ENCODE measurements at regions not wholly inside any gene's neighbourhood (a gene's known extent, or its start where the extent isn't known, plus 50 kb on each side); places are given as distances from the start of the nearest gene placed in this dataset.

- TF ChIP-seq CTCF (IDR thresholded peaks at IDR 0.05) = no peak
- intact Hi-C loops (cut with DNase I; ENCODE audit: low total_unique reads) = no loop called here
- DNase-seq = no peak
- Histone ChIP-seq H3K4me1 (peaks cover 0 to 15% (median 8%) of the 10 kb centered on the region in 4 donors), H3K9me3 (no peaks in the 10 kb centered on the region), H3K27me3 (no peaks in the 10 kb centered on the region), H3K36me3 (no peaks in the 10 kb centered on the region), H3K27ac (peak overlapping the region in 1 of 2 donors; percentile 59), H3K4me3 (peak overlapping the region; percentile 44 to 53)
Observed at GRCh38 chr15:67968564-67968963, 85.6 kb upstream of the PIAS1 start.

- no peak for TF ChIP-seq CTCF (IDR thresholded peaks at IDR 0.05)
- intact Hi-C loops (cut with DNase I; ENCODE audit: low total_unique reads) = no loop called here
- H3K4me3 ChIP-seq = no peak overlapping the region
- no peaks in the 10 kb centered on the region for H3K36me3 ChIP-seq
- no peak for DNase-seq
- no peaks in the 10 kb centered on the region for H3K27me3 ChIP-seq
- no peaks in the 10 kb centered on the region for H3K9me3 ChIP-seq
- peaks cover 0 to 15% (median 8%) of the 10 kb centered on the region in 4 donors for H3K4me1 ChIP-seq
- no peak overlapping the region for H3K27ac ChIP-seq
Observed at GRCh38 chr15:67968966-67969365, 85.1 kb upstream of the PIAS1 start.

GRCh38 chr15:67969892-67970291 lies 84.2 kb upstream of the PIAS1 start:
- Histone ChIP-seq H3K27me3 (no peaks in the 10 kb centered on the region), H3K27ac (no peak overlapping the region), H3K4me1 (peaks cover 0 to 15% (median 8%) of the 10 kb centered on the region in 4 donors), H3K4me3 (no peak overlapping the region), H3K9me3 (no peaks in the 10 kb centered on the region), H3K36me3 (no peaks in the 10 kb centered on the region)
- no peak for DNase-seq
- intact Hi-C loops (cut with DNase I; ENCODE audit: low total_unique reads) = no loop called here
- no peak for TF ChIP-seq CTCF (IDR thresholded peaks at IDR 0.05)

GRCh38 chr15:67972377-67972776 lies 81.7 kb upstream of the PIAS1 start:
- no peaks in the 10 kb centered on the region for H3K9me3 ChIP-seq
- no peak overlapping the region for H3K27ac ChIP-seq
- no peaks in the 10 kb centered on the region for H3K36me3 ChIP-seq
- DNase-seq = no peak
- no peaks in the 10 kb centered on the region for H3K27me3 ChIP-seq
- H3K4me1 ChIP-seq = peaks cover 0 to 14% (median 8%) of the 10 kb centered on the region in 4 donors
- no peak overlapping the region for H3K4me3 ChIP-seq
- TF ChIP-seq CTCF (IDR thresholded peaks at IDR 0.05) = no peak
- intact Hi-C loops (cut with DNase I; ENCODE audit: low total_unique reads) = no loop called here

GRCh38 chr15:67973846-67974245 lies 80.3 kb upstream of the PIAS1 start:
- Histone ChIP-seq H3K4me3 (no peak overlapping the region), H3K4me1 (peaks cover 0 to 1% (median under 1%) of the 10 kb centered on the region in 4 donors), H3K9me3 (no peaks in the 10 kb centered on the region), H3K27ac (no peak overlapping the region), H3K36me3 (no peaks in the 10 kb centered on the region), H3K27me3 (no peaks in the 10 kb centered on the region)
- intact Hi-C loops (cut with DNase I; ENCODE audit: low total_unique reads) = no loop called here
- DNase-seq = no peak
- TF ChIP-seq CTCF (IDR thresholded peaks at IDR 0.05) = no peak

- Histone ChIP-seq H3K36me3 (no peaks in the 10 kb centered on the region), H3K27me3 (no peaks in the 10 kb centered on the region), H3K9me3 (no peaks in the 10 kb centered on the region), H3K4me1 (no peaks in the 10 kb centered on the region), H3K27ac (no peak overlapping the region), H3K4me3 (no peak overlapping the region)
- DNase-seq = no peak
- intact Hi-C loops (cut with DNase I; ENCODE audit: low total_unique reads) = no loop called here
- no peak for TF ChIP-seq CTCF (IDR thresholded peaks at IDR 0.05)
Observed at GRCh38 chr15:67976506-67977073, 77.5 kb upstream of the PIAS1 start.

All from tibial artery (tissue), 4 donors.